HG03097 (cell line): ENCODE measurements at regions not wholly inside any gene's neighbourhood (a gene's known extent, or its start where the extent isn't known, plus 50 kb on each side); places are given as distances from the start of the nearest gene placed in this dataset.
"Not testable (repeated sequence)": the region's sequence is repeated elsewhere in the genome, so short reads cannot be mapped to it uniquely, and the experiment has no call there.

ENCODE experiments used
- ATAC-seq: cut with Tn5 transposase; IDR thresholded peaks from one replicate; pipeline ENCODE4 v1.9.1; 2021; ENCODE audit not compliant: unreplicated experiment, low FRiP score

- ATAC-seq, result no peak
Measured at GRCh38 chr2:117613101-117613500, 201.4 kb upstream of the DDX18 start.

- ATAC-seq, result no peak
Measured at GRCh38 chr2:117614296-117614695, 200.2 kb upstream of the DDX18 start.

- no peak for ATAC-seq
Measured at GRCh38 chr2:117614823-117615534, 199.5 kb upstream of the DDX18 start.

DNA sequence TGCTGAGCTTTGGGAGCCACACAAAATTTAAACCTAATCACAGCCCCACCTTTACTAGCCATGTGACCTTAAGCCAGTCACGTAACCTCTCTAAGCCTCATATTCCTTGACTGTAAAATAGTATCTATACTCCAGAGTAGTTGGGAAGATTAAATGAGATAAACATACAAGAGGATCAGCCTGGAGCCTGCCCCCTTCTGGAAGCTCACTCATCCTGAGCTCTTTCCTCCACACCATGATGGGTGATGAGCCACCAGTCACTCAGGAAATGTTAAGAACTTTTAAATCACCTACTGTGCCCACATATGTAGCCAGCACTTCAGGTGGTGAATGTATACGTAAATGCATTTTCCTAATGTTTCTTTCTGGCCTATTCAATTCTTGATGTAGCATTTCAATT, 195.9 kb upstream of the DDX18 start:
- no peak for ATAC-seq

DNA sequence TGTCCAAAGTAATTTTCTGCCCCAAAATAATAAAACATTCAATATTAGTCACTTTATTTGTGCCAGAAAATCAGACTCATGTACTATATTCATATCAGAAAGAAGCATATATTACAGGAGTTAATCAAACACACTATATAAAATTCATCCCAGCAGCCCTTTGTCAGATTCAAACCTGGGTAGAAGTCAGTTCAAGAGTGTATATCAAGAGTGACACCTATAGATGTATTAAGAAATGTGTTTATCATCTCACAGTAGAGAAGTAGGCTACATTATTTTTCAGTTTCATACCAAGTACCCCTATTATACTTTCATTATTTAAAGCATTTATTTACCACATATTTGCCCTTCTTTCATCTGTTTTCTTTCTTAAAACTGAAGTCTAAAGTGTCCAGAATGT, 193.2 kb upstream of the DDX18 start:
- ATAC-seq, result no peak

DNA sequence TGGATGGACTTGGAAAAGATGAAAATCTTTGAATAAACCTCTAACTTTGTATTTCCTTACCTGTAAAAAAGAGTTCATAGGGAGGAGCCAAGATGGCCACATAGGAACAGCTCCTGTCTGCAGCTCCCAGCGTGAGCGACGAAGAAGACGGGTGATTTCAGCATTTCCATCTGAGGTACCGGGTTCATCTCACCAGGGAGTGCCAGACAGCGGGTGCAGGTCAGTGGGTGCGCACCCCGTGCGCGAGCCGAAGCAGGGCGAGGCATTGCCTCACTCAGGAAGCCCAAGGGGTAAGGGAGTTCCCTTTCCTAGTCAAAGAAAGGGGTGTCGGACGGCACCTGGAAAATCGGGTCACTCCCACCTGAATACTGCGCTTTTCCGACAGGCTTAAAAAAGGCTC, 191.3 kb upstream of the DDX18 start:
- not testable (repeated sequence) for ATAC-seq

DNA sequence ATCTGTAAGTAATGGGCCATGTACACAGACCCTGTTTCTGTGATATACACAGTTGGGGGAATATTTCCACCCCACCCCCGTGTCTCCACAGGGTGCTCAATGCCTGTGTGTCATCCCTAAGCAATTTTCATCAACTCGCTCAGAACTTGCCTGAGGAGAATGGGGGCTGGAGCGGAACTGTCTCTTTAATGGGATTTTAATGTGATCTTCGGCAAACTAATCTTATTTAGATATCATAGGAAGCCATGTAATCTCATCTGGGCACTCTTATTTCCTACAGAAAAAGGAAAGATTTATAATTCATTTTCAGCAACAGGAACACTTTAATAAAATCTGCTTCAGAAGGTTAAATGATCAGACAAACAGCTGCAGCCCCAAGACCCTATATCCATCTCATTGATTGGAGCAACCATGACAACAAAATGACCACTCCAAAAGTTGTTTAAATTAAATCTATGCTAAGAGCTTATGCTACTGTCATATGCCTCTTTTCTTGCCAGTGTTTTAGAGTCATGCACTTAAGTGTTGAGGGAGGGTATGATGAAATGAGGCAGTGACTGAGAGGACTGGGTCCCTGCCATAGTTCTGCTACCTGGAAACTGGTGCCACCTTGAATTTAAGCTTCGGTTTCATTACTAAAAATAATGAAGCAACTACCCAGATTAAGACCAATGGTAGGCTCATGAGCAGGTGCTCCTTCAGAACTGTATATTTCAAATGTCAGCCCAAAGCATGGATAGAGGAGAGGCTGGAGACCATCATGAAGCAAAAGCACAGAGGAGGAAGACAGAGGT, 183.1 kb upstream of the DDX18 start:
- no peak for ATAC-seq

DNA sequence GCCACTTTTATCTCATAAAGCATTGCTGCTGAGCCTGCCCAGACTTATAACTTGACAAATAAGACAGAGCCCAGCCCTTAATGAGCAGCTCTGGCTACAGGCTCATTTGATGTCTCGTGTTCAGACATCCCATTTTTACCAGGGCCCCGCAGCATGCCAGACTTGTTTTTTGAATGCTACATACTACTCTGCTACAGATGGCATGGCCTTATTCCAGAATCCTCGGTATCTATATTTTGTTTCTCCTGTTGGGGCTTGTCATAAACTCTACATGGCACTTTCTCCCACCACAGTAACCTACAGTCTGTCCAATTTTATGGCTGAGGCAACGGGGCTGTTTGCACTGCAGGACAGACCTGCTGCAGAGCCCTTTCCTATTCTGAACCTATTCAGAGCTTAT, 179.0 kb upstream of the DDX18 start:
- no peak for ATAC-seq

GRCh38 chr2:117639401-117639800, 175.1 kb upstream of the DDX18 start:
- ATAC-seq, result no peak

- ATAC-seq, result no peak
Measured at GRCh38 chr2:117644403-117644802, 170.1 kb upstream of the DDX18 start.

DNA sequence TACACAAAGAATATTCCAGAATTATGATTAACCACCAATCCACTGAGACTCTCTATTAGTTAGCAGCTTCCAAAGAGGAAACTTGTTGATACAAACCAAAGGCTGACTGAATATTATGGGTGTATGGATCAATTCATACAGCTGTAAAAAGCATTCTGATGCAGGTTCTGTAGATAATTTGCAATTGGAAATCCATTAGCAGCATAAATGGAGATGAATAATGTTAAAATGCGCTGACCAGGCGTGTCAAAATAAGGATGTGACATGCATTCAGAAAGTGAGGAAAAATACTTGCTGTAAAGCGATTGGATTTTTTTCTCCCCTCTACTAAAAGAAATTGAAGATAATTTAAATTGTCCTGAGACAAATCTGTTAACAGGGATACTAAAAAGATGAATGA, 169.0 kb upstream of the DDX18 start:
- ATAC-seq, result no peak

DNA sequence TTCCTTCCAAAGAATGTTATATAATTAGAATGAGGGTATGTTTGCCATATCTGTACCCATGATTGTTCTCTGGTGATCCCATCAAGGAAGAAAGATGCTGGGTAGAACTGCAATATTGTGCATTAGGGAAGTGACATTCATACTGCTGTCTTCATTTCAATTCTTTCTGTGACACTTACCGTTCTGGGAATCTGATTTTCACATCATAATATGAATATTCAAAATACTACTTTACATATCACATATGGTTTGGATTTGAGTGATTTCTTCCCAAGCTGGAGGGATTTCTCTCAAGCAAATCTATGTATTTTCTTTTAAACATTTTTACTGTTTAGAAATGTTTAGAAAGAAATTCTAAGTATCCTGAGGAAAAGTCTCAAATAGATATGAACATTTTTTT, 168.4 kb upstream of the DDX18 start:
- ATAC-seq, result no peak

GRCh38 chr2:117646872-117647271, 167.6 kb upstream of the DDX18 start:
- no peak for ATAC-seq

- no peak for ATAC-seq
Measured at GRCh38 chr2:117656546-117656945, 157.9 kb upstream of the DDX18 start.

DNA sequence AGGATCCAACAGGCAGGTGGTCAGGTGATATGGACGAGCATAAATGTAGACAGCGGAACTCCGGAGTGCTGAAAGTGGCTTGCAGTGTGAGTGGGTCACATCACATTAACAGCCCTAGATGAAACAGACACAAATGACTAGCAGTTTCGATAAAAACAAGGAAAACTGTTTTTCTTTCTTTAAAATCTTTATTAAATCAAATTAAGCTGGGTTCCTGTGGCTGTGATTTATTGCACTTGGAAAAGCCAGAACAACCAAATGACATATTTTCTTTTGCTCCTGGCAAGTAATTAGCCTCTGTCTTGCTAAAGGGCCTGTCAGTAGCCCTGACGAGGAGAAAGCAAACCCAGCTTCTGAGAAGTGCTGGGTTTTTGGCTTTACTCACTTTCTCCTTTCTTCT, 152.9 kb upstream of the DDX18 start:
- no peak for ATAC-seq

- ATAC-seq, result no peak
Measured at GRCh38 chr2:117674172-117674571, 140.3 kb upstream of the DDX18 start.

- no peak for ATAC-seq
Measured at GRCh38 chr2:117679952-117680351, 134.5 kb upstream of the DDX18 start.

GRCh38 chr2:117684919-117685318, 129.6 kb upstream of the DDX18 start:
- ATAC-seq, result no peak

- peak; percentile 98 for ATAC-seq
Measured at GRCh38 chr2:117686699-117687098, 127.8 kb upstream of the DDX18 start.

GRCh38 chr2:117691595-117691994, 122.9 kb upstream of the DDX18 start:
- ATAC-seq, result no peak

DNA sequence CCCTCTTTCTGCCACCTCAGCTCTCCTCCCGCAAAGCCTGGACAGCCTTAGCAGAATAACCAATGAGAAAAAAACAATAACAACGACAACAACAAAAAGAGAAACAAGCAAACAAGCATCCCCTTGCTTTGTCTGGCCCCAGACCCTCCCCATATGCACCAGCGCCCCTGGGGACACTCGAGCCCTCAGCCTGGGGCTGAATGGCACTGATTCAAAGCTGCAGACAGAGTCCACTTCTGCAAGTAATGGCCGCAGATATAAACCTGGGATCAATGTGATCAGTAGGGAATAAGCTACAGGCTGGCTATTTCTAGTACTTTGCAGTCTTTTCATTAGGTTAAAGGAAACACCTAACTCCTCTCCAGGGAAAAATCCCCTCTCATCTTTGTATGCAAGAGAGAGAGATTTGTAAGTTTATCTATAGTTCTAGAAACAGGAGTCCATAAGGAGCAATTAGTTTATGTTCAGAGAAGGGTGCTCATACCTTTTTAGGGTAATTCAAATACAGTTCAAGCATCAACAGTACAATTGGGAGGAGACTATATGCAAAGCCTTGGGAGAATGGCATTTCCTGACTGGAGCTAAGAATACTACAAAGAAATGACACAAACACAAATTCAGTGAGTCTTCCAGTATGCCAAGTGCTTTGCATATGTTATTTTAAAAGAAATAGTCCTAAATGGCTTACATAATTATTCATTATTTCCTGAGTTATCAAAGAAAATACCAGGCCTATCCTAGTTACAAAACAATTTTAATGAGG, 122.3 kb upstream of the DDX18 start:
- ATAC-seq, result no peak
